SU-DHL-6 (cell line): ENCODE measurements at regions not wholly inside any gene's neighbourhood (a gene's known extent, or its start where the extent isn't known, plus 50 kb on each side); places are given as distances from the start of the nearest gene placed in this dataset.
"Not testable (repeated sequence)": the region's sequence is repeated elsewhere in the genome, so short reads cannot be mapped to it uniquely, and the experiment has no call there.

Experiments used
- H2AFZ ChIP-seq: fragments of 200-600 bp; sonication (generic); 2 replicates; pipeline ENCODE4 v1.6.1; 2014; ENCODE audit warnings: low read depth, mild to moderate bottlenecking, moderate library complexity, mixed read lengths, antibody characterized with exemption, low read length; ENCODE audit not compliant: severe bottlenecking
- H3F3A ChIP-seq: fragments of 200-600 bp; shearing (Covaris generic); 2 replicates; pipeline ENCODE4 v1.6.0; 2016; ENCODE audit warnings: antibody characterized with exemption, mild to moderate bottlenecking; ENCODE audit not compliant: insufficient read depth
- H3K27ac ChIP-seq: fragments of 200-600 bp; sonication (generic); 2 replicates; pipeline ENCODE4 v1.5.1; 2016; ENCODE audit warnings: low read depth, mild to moderate bottlenecking, low read length, moderate library complexity, mixed read lengths
- H3K27me3 ChIP-seq: fragments of 200-600 bp; sonication (generic), shearing (Covaris generic); 2 replicates; pipeline ENCODE4 v1.6.0; 2014; ENCODE audit warnings: mild to moderate bottlenecking, low read length
- H3K36me3 ChIP-seq: fragments of 200-600 bp; sonication (generic); 2 replicates; pipeline ENCODE4 v1.6.1; 2014; ENCODE audit warnings: mild to moderate bottlenecking, low read length, mixed read lengths
- H3K4me2 ChIP-seq: fragments of 300-600, 200-600 bp; shearing (Covaris generic), sonication (generic); 2 replicates; pipeline ENCODE4 v1.6.0; 2014; ENCODE audit warnings: low read length, low read depth, mild to moderate bottlenecking; ENCODE audit not compliant: poor library complexity, severe bottlenecking
- H3K4me3 ChIP-seq: fragments of 200-600 bp; sonication (generic); 2 replicates; pipeline ENCODE4 v1.5.1; 2014; ENCODE audit warnings: antibody characterized with exemption, low read length, mild to moderate bottlenecking, mixed read lengths; ENCODE audit not compliant: insufficient read depth, poor library complexity, severe bottlenecking
- H3K79me2 ChIP-seq: fragments of 200-600 bp; sonication (generic); 2 replicates; pipeline ENCODE4 v1.6.1; 2014; ENCODE audit warnings: mild to moderate bottlenecking, low read length, moderate library complexity; ENCODE audit not compliant: insufficient read depth
- H3K9ac ChIP-seq: fragments of 200-600 bp; sonication (generic); 2 replicates; pipeline ENCODE4 v1.7.0; 2014; ENCODE audit warnings: mild to moderate bottlenecking, low read length
- H3K9me2 ChIP-seq: fragments of 200-600 bp; sonication (generic); replicated peaks from 2 replicates; pipeline ENCODE4 v1.6.1; 2014; ENCODE audit warnings: low read length; ENCODE audit not compliant: insufficient read depth
- H3K9me3 ChIP-seq: fragments of 200-600 bp; sonication (generic); 2 replicates; pipeline ENCODE4 v1.6.1; 2014; ENCODE audit warnings: low read length, mixed read lengths; ENCODE audit not compliant: insufficient read depth
- H4K20me1 ChIP-seq: fragments of 200-600 bp; sonication (generic); 2 replicates; pipeline ENCODE4 v1.6.1; 2014; ENCODE audit warnings: low read depth, mild to moderate bottlenecking, antibody characterized with exemption, low read length, moderate library complexity, mixed read lengths
- CTCF ChIP-seq: fragments of 200-600 bp; sonication (generic); IDR thresholded peaks from one replicate; pipeline ENCODE4 v1.5.1; 2017; ENCODE audit warnings: antibody characterized with exemption, mild to moderate bottlenecking, low read length, moderate library complexity; ENCODE audit not compliant: insufficient read depth, poor library complexity, severe bottlenecking
- EZH2phosphoT487 ChIP-seq: fragments of 200-600 bp; sonication (generic), shearing (Covaris generic); conservative IDR thresholded peaks from 2 replicates; pipeline ENCODE4 v1.6.1; 2018; ENCODE audit warnings: mild to moderate bottlenecking, antibody characterized with exemption, low read length, moderate library complexity, mixed read lengths

- Histone ChIP-seq H4K20me1 (no peaks in the 10 kb centered on the region), H2AFZ (peak overlapping the region; percentile 21), H3K4me3 (no peak overlapping the region), H3K27me3 (no peaks in the 10 kb centered on the region), H3K4me2 (no peak overlapping the region), H3K9me2 (no peaks in the 10 kb centered on the region), H3K79me2 (no peaks in the 10 kb centered on the region), H3K9ac (no peak overlapping the region), H3K36me3 (no peaks in the 10 kb centered on the region), H3F3A (no peaks in the 10 kb centered on the region), H3K9me3 (no peaks in the 10 kb centered on the region), H3K27ac (no peak overlapping the region)
- TF ChIP-seq EZH2phosphoT487 (no peak), CTCF (no peak)
These were observed 413.0 kb upstream of the CDH9 start for GRCh38 chr5:27451377-27451776.

- Histone ChIP-seq H3K9me3 (no peaks in the 10 kb centered on the region), H2AFZ (peak overlapping the region; percentile 21), H4K20me1 (no peaks in the 10 kb centered on the region), H3F3A (no peaks in the 10 kb centered on the region), H3K4me2 (no peak overlapping the region), H3K4me3 (no peak overlapping the region), H3K9me2 (no peaks in the 10 kb centered on the region), H3K79me2 (no peaks in the 10 kb centered on the region), H3K27me3 (no peaks in the 10 kb centered on the region), H3K9ac (no peak overlapping the region), H3K36me3 (no peaks in the 10 kb centered on the region), H3K27ac (no peak overlapping the region)
- TF ChIP-seq CTCF = no peak
- TF ChIP-seq EZH2phosphoT487 = no peak
These were observed 412.2 kb upstream of the CDH9 start for GRCh38 chr5:27450607-27451006.

- not testable (repeated sequence) for H3K79me2 ChIP-seq, H3K9ac ChIP-seq, H3K9me3 ChIP-seq, H3K36me3 ChIP-seq, H3K9me2 ChIP-seq, H3F3A ChIP-seq, H4K20me1 ChIP-seq, H3K4me3 ChIP-seq, H3K4me2 ChIP-seq, H2AFZ ChIP-seq, H3K27me3 ChIP-seq, H3K27ac ChIP-seq
These were observed 401.0 kb upstream of the CDH9 start for GRCh38 chr5:27439383-27439782.

GRCh38 chr5:27437594-27438200, 399.3 kb upstream of the CDH9 start:
- TF ChIP-seq EZH2phosphoT487 = no peak
- TF ChIP-seq CTCF = no peak
- H3K36me3 ChIP-seq = no peaks in the 10 kb centered on the region
- no peak overlapping the region for H3K9ac ChIP-seq
- H3K27ac ChIP-seq = no peak overlapping the region
- no peak overlapping the region for H2AFZ ChIP-seq
- no peaks in the 10 kb centered on the region for H3F3A ChIP-seq
- no peaks in the 10 kb centered on the region for H3K27me3 ChIP-seq
- no peaks in the 10 kb centered on the region for H3K79me2 ChIP-seq
- H3K9me2 ChIP-seq = no peaks in the 10 kb centered on the region
- H3K9me3 ChIP-seq = no peaks in the 10 kb centered on the region
- H3K4me3 ChIP-seq = no peak overlapping the region
- no peaks in the 10 kb centered on the region for H4K20me1 ChIP-seq
- no peak overlapping the region for H3K4me2 ChIP-seq
